Stimulated activated CD8-positive, alpha-beta memory T cell treated with anti-CD3 and anti-CD28 coated beads, Interleukin-4, amount 100 ng/mL, for 4 hours (primary cell): ENCODE measurements at regions not wholly inside any gene's neighbourhood (a gene's known extent, or its start where the extent isn't known, plus 50 kb on each side); places are given as distances from the start of the nearest gene placed in this dataset.

Experiments
- DNase-seq, 2 donors: peaks; one replicate each; pipeline ENCODE4 v3.0.0-alpha.2; 2020; ENCODE audit warnings: low read depth in 2 of 2, low spot score in 1 of 2

DNA sequence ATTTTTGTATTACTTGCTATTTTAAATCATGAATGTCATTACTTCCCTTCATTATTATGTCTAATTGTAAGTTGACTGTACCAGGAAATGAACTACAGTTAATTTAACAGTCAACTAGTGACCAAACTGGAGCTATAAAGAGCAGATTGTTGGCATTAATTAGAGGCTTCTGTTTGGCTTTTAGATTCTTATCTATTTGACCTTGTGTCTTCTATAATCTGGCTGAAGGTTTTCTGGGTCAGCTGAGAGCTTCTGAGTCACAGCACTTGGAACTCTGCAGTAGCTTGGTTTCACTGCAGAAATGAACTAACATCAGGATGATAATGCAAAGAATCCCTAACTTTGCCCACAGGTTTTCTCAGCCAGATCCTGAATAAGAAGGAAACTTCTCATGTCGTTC, 169.2 kb upstream of the LEF1 start:
- DNase-seq: no peak

DNA sequence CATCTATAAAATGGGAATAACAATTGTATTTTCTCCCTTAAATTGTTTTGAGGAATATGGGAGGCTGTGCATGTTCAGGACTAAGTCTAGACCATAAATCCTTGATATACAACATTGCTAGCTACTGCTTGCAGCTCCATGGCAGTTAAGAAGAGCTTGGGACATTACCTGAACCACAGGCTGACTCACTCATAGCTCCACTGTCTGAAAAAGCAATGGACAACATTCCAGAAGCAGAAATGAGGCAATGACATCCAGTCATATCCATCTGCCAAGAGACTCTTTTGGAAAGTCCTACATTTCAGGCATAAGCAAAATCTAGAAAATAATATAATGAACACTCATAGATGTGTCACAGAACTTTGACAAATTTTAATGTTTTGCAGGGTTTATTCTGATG, 167.3 kb upstream of the LEF1 start:
- no peak for DNase-seq

DNA sequence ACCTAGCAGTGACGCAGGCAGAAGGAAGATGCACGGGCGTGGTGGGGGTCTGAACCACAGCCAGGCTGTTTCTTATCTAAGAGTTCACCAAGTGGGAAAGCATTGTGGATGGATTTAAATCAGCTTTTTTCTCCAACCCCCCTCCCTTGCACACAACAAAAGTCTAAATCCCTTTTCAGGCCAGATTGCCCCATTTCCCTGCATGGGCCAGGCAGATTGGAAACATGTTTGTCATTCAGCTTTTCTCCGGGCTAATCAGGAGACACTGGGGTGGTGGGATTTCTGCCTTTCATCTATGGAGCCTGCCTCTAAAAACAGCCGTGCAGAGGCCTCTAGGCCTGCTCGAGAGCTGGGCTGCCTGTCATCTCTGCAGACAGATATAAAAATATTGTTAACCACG, 166.3 kb upstream of the LEF1 start:
- no peak for DNase-seq

DNA sequence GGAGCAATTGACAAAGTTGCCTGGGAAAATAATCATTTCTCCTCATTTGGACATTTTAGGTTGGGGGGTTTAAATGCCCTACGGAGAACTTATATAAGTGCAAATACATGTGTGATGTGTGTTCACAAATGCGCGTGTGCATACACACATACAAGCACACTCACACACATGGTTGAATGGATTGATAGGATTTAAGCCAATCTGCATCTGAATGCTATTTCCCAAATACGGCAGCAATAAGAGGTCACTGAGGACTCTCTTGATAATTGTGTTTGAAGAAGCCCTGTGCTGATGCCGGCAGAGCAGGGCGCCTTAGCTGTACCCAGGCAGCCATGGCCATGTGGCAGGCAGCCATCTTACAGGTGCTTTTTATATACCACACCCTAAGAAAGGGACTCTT, 165.3 kb upstream of the LEF1 start:
- DNase-seq: no peak

DNA sequence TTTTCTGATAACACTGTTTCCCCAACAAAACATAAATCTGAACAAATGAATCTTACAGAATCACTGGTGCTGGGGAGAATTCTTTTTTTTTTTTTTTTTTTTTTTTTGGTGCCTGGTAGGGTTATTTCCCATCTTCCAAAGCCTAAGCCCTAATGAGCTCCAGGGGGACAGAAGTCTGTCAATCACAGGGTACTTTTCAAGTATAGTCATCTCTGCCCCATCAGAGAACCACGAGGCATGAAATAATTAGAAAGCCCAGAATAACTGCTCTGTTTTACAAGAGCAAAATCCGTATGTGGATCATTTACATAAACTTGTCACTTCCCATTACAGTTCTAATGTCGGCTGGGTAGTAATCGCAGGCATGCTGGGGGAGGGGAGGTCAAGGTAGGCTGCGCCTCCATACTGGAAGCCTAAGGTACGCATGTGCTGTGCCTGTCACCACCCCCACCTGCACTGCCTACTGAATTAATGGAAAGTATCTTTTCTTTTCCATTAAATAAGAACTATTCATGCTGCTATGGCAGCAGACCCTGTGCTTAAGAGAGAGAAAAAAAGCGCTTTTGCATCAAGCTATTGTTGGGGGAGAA, 164.7 kb upstream of the LEF1 start:
- DNase-seq: no peak

DNA sequence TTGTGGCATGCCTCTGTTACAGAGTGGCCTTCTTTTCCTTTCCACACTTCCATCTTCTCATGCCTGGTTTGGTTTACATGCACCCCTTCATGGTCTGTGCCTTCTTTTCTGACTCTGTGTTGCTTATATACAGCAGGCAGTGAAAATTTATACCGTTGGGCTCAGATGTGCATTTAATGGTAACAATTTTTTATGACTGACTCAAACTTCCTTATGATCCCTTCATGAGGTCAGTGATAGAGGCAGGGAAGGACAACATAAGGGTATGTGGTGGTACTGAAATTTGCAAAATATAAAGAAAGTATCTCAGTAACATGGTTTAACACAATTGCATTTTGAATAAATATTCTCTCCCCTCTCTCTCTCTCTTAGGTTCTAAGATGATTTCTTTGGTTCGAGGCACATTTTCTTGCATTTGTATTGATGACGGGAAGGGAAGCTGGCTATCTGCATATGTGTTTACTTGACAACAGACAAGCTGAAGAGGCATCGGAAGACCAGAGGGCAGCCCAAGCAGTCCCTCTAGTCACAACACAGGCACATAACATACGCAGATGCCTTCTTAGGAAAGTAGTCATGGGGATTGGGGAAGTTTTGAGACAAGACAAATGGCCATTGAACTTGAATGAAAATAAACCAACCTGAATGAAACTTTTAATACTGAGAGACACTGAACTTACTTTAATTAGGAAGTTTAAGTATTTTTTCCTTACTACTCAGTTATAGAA, 163.3 kb upstream of the LEF1 start:
- DNase-seq: no peak

DNA sequence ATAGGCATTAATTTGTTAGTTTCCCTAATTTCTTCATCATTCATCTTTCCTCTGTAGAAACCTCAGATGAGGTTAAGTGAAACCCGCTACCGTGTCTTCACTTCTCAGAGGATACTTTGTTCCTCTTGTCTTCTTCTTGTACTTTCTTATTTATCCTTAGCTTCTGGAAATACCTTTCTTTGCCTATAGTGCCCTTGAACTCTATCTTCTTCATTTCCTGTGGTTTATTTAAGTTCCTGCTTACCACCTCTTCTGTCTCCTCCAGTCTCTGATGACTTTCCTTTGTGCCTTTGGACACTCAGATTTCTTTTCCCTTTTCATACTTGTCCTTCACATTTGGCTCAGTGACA, 159.6 kb upstream of the LEF1 start:
- no peak for DNase-seq

DNA sequence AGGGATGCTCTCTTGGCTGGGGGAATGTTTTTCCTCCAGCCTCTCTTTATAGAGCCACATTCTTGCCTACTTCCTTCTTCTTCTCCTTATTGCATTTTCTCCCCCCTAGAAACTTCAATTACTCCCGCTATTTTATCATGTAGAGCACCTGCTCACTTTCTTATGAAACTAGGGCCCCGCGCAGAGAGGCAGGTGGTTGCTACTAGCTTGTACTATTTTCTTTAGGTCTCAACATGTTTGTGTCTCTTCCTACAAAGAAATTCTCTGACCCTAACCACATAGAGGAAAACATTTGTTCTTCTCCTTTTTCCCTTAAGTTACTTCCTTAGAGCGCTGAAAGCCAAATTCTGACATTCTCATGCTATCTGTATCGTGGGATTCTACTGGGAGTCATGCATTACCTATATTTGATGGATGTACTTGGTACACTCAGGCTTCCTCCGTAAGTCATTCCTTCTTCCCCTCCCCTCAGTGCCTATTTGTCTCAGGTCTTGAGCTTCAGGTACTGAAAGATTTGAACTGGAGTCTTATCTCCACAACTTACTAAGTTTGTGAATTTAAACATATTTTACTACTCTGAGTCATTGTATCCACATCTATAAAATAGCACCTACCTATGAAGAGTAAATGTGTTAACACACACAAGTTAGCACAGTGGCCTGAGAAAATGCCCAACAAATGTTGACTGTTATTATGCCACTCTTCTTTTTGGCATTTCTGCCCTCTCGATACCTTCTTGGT, 159.1 kb upstream of the LEF1 start:
- no peak for DNase-seq

DNA sequence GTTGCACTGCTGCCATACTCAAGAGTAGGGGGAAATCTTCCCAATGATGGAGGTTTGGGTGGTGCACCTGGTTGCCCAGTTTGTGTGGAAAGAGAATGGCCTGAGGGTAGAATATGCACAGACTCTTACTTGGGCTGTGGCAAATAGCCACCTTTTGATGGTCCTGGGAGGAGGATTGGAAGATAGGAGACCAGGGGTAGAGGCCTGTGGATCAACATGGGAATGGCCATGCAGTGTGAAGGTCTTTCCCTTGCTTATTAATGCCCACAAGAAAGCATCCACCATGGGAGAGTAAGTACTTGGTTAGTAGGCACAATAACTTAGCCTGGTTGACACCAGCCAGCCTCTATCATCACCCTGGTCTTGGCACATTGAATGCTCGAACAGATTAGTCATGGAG, 156.8 kb upstream of the LEF1 start:
- DNase-seq: no peak

DNA sequence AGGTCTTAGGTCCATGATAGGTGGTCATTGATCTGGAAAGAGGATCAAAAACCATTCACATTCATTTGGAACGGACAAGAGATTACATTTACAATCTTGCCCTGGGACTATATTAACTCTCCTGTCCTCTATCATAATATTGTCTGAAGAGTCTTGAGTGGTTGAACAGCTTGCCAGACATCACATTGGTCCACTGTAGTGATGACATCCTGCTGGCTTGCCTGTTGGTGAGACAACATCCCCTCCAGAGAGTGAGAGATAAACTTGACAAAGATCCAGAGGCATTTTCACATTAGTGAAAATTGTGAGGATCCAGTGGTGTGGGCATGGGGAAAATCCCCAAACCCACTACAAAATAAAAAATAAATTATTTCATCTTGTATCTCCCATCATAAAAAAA, 155.7 kb upstream of the LEF1 start:
- DNase-seq: no peak

DNA sequence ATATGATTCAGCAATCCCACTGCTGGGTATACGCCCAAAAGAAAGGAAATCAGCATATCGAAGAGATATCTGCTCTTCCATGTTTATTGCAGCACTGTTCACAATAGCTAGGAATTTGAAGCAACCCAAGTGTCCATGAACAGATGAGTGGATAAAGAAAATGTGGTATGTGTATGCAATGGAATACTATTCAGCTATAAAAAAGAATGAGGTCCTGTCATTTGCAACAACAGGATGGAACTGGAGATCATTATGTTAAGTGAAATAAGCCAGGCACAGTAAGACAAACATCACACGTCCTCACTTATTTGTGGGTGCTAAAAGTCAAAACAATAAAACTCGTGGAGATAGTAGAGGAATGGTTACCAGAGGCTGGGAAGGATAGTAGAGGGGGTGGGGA, 153.8 kb upstream of the LEF1 start:
- DNase-seq: no peak

DNA sequence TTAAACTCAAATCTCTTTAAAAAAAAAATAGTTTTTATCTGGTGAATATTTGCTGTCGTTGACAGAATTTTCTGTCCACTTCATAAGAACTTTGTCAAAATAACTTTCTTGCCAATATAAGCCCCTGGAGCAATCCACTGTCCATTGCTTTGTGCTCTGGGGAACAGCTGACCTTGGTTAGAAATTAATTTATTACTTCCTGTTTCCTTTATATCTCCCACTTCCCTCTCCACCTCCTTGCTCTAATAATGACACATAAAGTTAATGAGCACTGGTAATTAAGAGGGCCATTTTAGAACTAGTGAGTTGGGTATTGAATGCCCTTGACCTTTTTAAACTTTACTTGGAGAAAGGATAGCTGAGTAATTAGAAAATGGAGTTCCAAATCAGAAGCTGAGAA, 151.3 kb upstream of the LEF1 start:
- DNase-seq: no peak

DNA sequence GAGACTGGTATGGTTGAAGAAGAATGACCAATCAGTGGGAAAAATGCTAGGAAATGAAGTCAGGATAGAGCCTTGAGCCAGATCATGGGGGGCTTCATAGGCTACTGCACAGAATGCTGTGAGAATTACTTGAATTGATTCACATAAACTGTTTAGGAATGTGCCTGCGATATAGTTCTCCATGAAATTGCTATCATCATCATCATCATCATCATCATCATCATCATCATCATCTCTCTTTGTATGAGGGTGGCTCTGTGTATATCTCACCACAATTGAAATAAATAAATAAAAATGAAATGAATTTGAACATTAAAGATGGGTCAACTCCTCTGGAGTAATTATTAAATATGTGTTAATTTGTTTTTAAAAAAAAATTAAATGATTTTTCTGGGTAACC, 148.6 kb upstream of the LEF1 start:
- DNase-seq: no peak

DNA sequence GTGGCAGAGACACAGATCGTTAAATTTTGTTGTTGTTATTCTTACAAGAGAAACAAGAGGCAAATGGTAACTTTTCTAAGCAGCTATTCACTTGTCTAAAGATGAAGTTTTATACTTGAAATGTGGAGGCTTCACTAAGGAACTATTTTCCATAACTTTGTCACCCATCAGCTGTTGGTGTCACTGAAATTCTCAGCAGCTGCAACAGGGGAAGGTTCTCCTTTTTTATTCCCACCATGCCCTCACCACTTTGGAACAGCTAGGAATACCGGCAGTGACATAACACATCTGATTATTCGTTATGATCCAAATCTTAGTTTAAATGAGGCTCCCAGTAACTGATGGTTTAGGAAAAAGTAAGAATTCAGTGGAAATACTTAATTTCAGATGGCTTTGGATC, 147.0 kb upstream of the LEF1 start:
- no peak for DNase-seq

DNA sequence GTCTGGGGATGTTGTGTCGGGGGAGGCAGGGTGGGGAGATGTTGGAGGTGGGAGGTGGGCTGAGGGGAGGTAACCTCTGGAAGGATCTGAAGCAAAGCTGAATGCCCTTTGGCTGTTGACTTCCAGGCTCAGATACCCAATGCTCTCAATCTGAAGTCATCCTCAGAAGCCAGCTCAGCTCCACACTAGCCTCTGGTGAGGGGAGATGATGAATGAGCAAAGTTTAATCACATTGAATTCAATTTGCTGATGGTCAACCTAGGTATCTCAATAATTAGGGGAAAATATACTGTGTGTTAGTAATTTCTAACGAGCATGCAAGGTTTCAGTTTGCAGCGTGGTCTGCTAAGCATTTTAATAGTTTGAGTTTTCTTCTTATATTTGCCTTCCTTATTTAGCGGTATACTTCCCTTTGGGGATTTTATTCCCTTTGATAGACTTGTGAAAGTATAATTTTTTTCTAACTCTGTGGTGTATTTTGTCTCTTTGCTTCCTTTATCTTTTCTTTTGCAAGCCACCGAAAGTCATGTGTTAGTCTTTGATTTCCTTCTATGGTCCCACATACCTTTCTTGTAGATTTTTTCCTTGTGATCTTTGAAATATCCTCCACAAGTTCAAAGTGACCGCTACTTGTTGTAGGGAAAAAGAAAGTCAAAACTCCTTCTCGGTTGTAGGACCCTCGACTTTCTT, 146.3 kb upstream of the LEF1 start:
- DNase-seq: no peak

DNA sequence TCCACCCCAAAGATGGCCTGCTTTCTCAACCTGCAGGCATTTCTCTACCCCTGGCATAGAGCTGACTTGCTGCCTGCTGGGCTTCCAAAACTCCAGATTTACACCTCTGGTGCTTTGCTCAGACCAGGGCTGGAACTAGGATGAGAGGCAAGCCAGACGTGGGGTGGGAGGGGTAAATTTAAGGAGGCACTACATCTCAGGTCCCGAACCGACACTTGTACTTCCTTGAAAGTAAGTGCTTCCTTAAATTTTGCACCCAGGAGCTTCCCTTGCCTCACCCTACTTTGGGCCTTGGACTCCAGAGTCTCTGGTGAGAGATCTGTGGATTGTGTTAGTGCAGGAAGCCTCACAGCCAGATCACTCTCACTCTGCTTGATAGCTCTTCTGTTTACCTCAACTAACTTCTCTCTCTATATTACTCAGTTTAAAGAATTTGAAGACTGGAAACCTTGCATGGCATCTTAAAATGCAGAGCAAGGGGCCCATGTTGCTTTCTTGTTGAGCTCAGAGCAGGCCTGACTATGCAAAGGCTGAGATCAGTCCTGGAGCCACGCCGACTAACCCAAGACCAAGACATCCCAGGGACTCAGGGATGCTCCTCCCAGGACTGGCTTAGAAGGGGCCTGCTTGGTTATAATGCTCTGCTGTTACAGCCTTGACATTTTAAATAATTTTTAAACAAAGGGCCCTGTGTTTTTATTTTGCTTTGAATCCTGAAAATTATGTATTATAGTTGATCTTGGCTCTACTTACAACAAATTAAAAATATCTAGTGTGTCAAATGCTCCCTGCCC, 145.0 kb upstream of the LEF1 start:
- DNase-seq: no peak

DNA sequence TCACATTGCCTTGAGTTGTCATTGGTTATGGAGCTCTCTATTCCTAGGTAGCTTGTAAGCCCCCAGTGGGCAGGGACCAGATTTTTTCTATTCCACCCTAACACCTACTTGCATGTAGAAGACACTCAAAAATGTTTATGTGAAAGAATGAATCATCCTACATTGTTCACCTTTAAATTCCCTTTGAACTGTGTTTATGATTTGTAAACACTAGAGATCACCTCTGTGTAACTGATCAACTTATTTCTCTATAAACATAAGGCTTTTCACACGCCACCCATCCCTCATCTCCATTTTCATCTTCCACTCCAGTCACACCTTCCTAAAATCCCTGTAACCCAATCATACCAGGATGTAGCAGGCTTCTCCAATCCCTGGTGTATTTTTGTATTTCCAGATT, 142.6 kb upstream of the LEF1 start:
- DNase-seq: no peak

DNA sequence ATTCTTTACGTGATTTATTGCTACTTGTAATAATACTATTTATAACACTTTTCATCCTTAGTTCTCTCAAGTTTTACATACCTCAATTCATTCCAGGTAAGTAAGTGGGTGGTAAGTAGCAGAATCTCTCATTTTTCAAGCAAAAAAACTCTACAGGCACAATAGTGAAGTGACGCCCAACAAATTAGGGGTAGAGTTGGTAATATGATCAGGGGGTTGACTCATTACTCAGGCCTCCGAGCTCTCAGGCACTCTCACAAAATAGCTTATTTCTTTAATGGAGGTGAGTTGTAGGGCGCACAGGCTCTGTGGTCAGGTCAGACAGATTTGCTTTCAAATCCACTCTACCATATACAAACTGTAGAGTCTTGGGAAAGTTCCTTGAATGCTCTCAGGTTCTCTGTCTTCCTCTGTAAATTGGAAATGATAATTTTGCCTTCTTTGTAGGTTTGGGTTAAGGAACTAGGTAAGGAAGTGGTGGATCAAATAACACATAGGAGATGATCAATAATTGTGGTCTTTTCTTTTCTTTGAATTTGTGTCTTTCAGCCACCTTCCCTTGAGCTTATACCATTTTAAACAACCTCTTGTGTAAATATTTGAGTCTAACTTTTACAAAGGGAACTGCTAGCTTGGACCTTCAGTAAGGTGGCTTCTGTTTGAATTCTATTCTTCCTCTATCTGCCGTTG, 134.9 kb upstream of the LEF1 start:
- no peak for DNase-seq

DNA sequence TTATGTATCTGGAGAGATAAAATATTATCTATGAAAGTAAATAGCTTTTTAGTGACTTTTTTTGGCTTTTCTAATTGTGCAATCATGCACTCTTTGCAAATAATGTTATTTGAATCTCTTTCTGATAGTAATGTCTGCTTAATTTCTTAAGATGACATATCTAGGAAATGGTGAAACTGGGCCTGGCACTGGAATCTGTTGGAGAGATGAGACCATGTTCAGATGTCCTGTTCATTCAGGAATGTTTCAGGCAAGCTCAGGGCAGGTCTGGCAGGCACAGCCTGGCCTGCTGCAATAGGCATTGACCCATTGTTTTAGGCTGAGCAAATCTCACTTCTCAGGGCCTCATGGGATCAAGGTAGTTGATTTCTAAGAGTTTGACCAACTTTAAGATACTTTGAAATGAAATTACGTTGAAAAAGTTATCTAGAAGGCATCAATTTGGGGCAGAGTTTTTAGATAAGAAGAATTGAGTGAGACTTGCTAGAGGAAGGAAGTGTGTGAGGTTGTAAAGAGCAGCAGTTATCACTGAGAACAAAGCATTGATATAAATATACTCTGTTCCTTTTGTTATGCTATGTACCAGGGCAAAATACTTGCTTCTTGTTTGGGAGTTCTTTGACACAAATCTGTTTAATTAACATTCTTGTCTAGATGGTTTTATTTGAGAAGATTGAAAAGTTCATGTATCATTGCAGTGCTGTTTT, 133.0 kb upstream of the LEF1 start:
- no peak for DNase-seq

DNA sequence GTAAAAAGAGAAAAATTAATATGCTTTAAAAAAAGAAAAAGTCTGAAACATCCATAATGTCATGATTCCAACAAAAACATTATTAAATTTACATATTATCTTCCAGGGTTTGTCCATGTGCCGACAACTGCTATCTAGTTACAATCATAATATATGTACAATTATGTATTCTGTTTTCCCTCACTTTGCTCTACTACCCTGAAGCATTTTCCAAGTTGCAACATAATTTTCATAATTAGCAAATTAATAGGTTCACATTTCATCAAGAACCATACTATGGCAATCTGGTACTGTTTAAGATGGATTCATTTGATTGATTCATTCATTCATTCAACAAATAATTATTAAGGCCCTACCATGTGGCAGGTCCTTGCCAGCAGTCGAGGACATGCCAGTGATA, 128.9 kb upstream of the LEF1 start:
- no peak for DNase-seq
